Sciatic nerve (tissue), 2 donors: ENCODE measurements at regions not wholly inside any gene's neighbourhood (a gene's known extent, or its start where the extent isn't known, plus 50 kb on each side); places are given as distances from the start of the nearest gene placed in this dataset.
A peak's percentile ranks its signal among the peaks of the same experiment; 100 is the strongest.
"Not testable (repeated sequence)": the region's sequence is repeated elsewhere in the genome, so short reads cannot be mapped to it uniquely, and the experiment has no call there.

Source experiments
- ATAC-seq: fragments of 200-7000 bp; cut with Tn5 transposase; one replicate; pipeline ENCODE4 v1.9.1; 2020; ENCODE audit warnings: mild to moderate bottlenecking, moderate library complexity
- DNase-seq: peaks from one replicate; pipeline ENCODE4 v3.0.0-alpha.2; 2020; ENCODE audit warnings: low spot score
- intact Hi-C: fragments of 100-400 bp; cut with DNase I; formaldehyde crosslinking; loops from one replicate; pipeline ENCODE4 v1.14.2; 2022
- donor health status: DM: no; HTN: no; CAD: no.
- donor health status: DM: no; HTN: no; CAD: no.

DNA sequence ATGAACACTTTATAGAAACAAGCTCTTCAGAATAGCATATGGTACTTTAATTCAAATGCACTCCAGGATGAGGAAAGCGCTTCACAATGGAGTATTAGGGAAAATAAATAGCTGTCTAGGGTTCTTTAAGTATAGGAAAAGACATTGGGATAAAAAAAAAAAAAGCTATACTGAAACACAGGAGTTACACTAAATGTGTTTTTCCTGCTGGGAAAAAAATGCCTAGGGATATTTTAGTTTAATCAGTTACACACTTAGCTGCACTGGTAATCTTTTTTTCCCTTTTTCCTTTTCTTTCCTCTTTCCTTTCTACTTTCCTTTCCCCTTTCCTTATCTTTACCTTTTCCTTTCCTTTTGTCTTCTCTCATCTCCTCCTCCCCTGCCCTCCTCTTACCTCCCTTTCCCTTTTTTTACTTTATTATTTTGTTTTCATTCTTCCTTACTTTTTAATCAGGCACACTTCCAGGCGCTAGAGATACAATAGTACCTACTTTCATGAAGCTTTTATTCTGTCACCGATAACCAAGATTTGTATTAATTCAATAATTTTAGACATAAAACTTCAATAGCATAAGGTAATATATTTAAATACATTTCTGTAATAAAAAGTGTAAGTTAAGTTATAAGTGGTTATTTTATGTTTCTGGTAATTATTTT lies 758.7 kb downstream of the CDH18 start:
- DNase-seq (no peak), ATAC-seq (no peak)
- intact Hi-C loops: no loop called here

GRCh38 chr5:19233573-19233972 lies 754.4 kb downstream of the CDH18 start:
- intact Hi-C loops: no loop called here
- ATAC-seq: no peak

GRCh38 chr5:19235101-19235584 lies 752.9 kb downstream of the CDH18 start:
- DNase-seq (no peak), ATAC-seq (no peak)
- intact Hi-C loops: no loop called here

More at GRCh38 chr5:19233573-19233972, 754.4 kb downstream of the CDH18 start:
- DNase-seq: no peak

GRCh38 chr5:19240170-19240569 lies 747.8 kb downstream of the CDH18 start:
- DNase-seq: no peak
- no peak for ATAC-seq
- intact Hi-C loops: no loop called here

- ATAC-seq: no peak
- DNase-seq: no peak
- intact Hi-C loops: no loop called here
Observed at GRCh38 chr5:19241690-19242089, 746.3 kb downstream of the CDH18 start.

DNA sequence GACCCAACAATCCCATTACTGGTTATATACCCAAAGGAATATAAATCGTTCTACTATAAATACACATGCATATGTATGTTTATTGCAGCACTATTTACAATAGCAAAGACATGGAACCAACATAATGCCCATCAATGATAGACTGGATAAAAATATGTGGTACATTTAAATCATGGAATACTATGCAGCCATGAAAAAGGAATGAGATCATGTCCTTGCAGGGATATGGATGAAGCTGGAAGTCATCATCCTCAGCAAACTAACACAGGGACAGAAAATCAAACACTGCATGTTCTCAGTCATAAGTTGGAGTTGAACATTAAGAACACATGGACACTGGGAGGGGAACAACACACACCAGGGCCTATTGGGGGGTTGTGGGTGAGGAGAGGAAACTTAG lies 741.8 kb downstream of the CDH18 start:
- DNase-seq, ATAC-seq, intact Hi-C loops: not testable (repeated sequence)

DNA sequence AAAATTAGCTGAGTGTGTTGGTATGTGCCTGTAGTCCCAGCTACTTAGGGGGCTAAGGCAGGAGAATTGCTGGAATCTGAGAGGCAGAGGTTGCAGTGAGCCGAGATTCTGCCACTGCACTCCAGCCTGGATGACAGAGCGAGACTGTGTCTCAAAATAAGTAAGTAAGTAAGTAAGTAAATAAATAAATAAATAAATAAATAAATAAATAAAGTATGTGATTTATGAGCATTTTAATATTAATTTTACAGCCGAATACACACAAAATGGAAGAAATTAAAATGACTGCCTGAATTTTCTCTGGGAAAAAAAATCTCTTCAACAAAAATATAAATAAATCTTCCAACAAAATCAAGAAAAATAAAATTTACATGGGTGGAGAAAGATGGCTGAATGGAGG lies 740.7 kb downstream of the CDH18 start:
- intact Hi-C loops: no loop called here
- ATAC-seq (no peak), DNase-seq (no peak)

DNA sequence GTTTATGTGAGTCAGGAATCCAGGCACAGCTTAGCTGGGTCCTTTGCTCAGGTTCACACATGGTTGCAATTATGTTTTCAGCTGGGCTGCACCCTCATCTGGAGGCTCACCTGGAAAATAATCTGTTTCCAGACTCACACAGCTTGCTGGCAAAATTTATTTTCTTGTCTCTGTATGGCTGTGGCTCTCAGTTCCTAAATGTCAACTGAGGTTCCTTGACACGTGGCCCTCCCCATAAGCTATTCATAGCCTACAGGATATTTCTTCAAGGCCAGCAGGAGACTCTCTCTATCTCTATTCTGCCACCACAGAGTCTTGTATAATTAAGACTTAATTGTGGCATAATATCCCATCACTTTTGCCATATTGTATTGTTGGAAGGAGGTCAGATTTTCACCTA lies 732.0 kb downstream of the CDH18 start:
- ATAC-seq (no peak), DNase-seq (no peak)
- intact Hi-C loops: no loop called here

- intact Hi-C loops: no loop called here
- ATAC-seq (peak; percentile 58), DNase-seq (no peak)
Observed at GRCh38 chr5:19258686-19259085, 729.3 kb downstream of the CDH18 start.

GRCh38 chr5:19261879-19262278 lies 726.1 kb downstream of the CDH18 start:
- ATAC-seq (no peak), DNase-seq (no peak)
- intact Hi-C loops: no loop called here

DNA sequence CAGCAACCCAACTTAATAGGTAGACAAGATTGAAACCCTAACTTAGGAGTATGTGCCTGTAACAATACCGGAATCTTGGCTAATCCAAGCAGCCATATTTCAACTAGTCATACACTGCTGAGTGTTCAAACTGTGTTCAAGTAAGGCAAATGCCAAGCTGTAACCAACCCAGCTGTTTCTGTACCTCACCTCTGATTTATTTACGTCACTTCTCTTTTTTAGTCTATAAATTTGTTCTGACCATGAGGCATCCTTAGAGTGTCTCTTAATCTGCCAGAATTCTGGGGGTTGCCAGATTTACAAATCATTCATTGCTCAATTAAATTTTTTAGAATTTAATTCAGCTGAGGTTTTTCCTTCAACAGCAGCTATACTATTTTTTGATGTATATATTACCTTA lies 723.2 kb downstream of the CDH18 start:
- no peak for DNase-seq
- intact Hi-C loops: no loop called here
- no peak for ATAC-seq

DNA sequence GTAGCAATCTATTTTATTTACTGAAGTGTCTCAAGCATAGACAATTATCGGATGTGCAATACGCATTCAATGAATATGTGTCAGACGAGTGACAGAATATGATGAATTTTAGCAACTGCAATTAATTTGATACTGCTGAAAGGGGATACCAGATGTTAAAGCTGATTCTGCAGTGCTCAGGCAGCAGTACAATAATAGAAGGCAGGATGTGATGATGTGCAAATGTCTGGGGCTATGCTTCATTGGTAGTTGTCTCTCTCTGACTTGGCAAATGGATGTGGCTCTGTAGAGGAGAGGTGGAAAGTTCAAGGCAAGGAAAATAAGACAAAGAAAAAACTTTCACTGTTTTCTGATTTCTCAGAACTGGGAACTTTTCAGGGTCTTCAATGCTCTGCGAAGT lies 721.2 kb downstream of the CDH18 start:
- no peak for DNase-seq
- ATAC-seq: no peak

GRCh38 chr5:19270153-19270552 lies 717.8 kb downstream of the CDH18 start:
- DNase-seq (no peak), ATAC-seq (no peak)
- intact Hi-C loops: no loop called here

More for the DNA sequence above, 721.2 kb downstream of the CDH18 start:
- intact Hi-C loops: no loop called here

DNA sequence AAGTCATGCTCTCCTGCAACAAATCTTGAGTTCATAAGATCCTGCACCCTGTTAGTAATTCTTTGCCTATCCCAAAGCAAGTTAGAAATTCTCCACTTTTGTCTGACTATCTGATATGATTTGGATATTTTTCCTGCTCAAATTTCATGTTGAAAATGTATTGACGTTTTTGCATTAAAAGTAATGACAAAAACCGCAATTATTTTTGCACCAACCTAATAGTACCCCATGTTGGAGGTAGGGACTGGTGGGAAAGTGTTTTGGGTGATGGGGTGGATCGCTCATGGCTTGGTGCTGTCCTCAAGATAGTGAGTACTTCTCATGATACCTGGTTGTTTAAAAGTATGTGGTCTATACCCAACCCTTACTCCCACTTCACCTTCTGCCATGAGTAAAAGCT lies 713.4 kb downstream of the CDH18 start:
- intact Hi-C loops: no loop called here
- ATAC-seq (no peak), DNase-seq (no peak)

GRCh38 chr5:19285286-19285685 lies 702.7 kb downstream of the CDH18 start:
- intact Hi-C loops: no loop called here
- ATAC-seq (no peak), DNase-seq (no peak)

- intact Hi-C loops, DNase-seq, ATAC-seq: not testable (repeated sequence)
Observed at GRCh38 chr5:19287548-19288277, 700.3 kb downstream of the CDH18 start.

- intact Hi-C loops, DNase-seq, ATAC-seq: not testable (repeated sequence)
Observed at GRCh38 chr5:19288311-19288710, 699.7 kb downstream of the CDH18 start.

DNA sequence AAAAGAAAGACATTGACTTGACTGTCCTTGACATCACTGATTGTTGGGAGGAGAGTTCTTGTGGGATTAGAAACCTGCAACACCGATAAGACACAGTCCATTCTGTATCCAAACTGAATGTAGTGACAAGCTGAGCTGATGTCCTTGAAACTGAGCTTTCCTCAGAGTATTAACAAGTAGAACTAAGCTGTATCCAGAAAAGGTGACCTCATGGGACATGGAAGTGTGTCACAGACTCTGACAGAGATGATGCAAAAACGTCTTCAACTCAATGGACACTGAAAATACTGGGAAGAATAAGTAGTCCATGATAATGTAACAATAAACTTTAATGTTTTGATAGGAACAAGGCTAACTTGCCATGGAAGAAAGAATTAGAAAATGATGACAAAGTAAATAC lies 690.1 kb downstream of the CDH18 start:
- ATAC-seq: no peak
- intact Hi-C loops: no loop called here
- DNase-seq: no peak

- intact Hi-C loops: no loop called here
- ATAC-seq: no peak
- no peak for DNase-seq
Observed at GRCh38 chr5:19301271-19301670, 686.7 kb downstream of the CDH18 start.

DNA sequence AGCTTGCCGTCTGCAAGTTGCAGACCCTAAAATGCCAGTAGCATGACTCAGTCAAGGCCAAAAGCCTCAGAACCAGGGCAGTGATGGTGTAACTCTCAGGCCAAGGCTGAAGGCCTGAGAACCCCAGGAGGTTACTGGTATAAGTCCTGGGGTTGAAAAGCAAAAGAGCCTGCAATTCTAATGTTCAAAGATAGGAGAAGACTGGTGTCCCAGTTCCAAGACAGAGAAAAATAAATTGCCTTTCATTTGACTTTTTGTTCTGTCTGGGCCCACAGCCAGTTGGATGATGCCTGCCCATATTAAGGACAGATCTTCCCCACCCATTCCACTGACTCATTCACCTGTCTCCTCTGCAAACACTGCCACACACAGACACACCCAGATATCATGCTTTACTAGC lies 673.2 kb downstream of the CDH18 start:
- DNase-seq (no peak), ATAC-seq (no peak)
- intact Hi-C loops: no loop called here

DNA sequence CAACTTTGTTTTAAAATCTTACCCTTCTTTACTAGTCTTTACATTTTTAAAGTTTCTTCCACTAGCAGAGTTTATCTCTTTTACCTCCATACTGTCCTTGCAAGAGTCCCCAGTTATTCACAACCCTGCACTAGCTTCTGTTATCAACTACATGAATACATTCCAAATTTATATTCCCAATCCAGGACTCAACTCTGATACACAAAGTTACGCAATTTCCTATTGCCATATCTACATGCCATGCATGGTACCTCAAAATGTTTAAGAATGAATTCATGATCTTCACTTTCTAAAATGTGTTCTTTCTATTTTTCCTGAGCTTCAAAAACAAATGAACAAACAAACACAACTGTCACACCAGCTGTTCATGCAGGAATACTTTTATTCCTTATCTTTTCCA lies 668.7 kb downstream of the CDH18 start:
- intact Hi-C loops: no loop called here
- DNase-seq (no peak), ATAC-seq (no peak)
